CD4-positive, alpha-beta T cell treated with Interleukin-6 at 100 ng/mL for 8 hours (primary cell): ENCODE measurements at regions not wholly inside any gene's neighbourhood (a gene's known extent, or its start where the extent isn't known, plus 50 kb on each side); places are given as distances from the start of the nearest gene placed in this dataset.

Experiments used
- DNase-seq: peaks from one replicate; pipeline ENCODE4 v3.0.0-alpha.2; 2020; ENCODE audit warnings: mixed read lengths, low spot score

DNA sequence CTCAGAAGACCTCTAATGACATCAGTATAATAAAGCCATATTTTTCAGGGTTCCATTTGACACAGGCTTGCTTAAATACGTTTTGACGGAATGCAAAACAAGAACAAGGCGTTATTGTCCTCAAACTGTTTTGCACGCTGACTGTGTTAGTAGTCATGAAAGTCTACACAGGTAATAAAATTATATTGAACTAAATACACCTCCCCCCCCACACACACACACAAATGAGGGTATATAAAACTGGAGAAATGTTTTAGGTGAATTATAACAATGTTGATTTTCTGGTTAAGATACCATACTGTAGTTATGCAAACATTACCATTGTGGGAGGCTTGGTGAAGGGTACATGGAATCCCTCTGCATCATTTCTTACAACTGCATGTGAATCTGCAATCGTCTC lies 257.1 kb upstream of the ARRDC4 start:
- no peak for DNase-seq

DNA sequence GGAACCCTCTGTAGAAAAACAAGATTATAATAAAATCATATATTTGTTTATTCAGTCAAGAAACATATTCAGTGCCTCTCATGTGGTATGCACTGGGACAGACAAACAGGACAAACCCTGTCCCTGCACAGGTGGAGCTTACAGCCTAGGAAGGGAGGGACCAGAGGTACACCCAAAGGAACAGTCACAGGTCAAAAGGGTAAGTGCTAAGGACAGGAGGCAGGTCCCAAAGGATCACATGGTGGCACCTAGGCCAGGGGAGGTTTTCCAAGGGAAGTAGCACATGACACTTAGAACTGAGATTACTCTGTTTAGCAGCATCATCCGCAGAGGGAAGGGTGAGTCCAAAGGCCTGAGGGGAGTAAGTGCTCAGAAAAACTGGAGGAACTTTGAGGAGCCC lies 254.4 kb upstream of the ARRDC4 start:
- no peak for DNase-seq

DNA sequence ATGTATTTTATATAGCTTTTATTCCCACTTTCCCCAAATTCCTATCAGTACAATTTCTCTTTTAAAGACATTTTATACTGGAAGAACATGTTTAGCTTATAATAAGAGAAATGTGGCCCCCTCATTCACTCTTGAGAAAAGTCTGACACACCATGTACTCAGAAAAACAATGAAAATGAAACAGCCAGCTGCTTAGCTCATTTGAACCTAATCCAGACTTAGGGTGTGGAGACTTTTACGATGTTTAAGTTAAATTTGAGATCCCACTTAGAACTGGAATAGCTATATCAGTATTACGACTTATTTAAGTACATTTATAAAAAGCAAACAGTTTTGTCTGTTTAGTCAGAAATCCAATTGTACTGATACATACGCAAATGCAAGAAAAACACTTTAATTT lies 252.3 kb upstream of the ARRDC4 start:
- no peak for DNase-seq

DNA sequence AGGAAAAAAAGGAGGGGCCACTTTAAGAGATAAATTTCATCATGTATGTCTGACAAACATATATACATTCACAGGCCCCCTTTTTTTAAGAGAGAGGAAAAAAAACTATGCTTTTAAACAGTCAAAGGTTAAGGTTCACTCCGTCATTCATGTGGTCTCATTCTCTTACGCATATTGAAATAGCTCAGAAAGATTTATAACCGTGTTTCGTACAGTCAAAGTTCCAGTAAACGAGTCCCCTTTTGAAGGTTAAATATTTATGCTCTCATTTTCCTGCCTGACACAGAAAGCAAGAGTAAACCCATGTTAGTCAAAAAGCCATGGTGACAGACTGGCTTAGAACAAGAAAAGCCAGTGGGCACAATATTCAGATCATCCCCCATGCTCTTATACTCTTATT lies 248.0 kb upstream of the ARRDC4 start:
- DNase-seq: no peak

DNA sequence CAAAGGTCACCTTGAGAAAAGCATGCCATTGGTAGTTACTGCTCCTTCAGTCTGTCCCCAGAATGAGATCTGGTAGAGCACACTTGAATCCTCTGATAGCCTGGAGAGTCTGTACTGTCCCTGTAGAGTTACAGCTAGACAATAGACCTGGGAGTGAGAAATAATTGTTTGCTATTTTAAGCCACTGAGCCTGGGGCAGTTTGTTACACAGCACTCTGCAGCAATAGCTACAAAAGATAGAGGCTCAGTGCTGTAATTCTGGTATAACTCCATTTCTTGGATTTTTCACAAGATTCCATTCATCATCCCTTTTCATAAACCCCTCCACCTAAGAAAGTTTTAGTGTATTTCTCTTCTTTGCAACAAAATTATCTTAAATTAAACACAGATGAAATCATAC lies 242.7 kb upstream of the ARRDC4 start:
- DNase-seq: no peak

DNA sequence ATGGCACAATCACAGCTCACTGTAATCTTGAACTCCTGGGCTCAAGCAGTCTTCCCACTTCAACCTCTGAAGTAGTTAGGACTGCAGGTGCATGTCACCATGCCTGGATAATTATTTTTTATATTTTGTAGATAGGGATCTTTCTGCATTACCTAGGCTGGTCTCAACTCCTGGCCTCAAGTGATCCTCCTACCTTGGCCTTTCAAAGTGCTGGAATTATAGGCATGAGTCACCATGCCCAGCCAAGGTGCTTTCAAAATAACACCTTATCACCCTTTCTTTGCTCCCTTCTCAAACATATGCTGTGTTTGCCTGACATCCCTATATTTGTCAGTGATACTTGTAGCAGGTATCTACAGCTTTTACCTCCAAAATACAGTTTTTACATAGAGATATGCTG lies 242.0 kb upstream of the ARRDC4 start:
- no peak for DNase-seq

DNA sequence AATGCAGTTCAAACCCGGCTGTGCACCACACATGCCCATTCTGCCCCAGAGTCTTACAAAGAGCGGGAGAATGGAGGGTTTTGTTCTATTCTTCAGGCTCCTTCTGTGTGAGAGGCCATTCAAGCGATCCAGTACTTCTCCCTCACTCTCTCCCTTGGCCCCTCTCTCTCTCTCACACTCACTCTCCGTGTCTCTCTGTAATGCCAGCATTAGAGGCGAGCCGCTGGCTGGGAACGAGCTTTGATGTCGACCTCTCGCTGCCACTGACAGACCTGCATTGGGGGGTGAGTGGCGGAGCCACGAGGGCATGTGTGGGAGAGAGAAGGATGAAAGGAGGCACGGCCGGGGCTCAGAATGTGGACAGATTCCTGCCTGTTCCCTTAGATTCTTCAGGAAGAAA lies 231.7 kb upstream of the ARRDC4 start:
- DNase-seq: no peak

DNA sequence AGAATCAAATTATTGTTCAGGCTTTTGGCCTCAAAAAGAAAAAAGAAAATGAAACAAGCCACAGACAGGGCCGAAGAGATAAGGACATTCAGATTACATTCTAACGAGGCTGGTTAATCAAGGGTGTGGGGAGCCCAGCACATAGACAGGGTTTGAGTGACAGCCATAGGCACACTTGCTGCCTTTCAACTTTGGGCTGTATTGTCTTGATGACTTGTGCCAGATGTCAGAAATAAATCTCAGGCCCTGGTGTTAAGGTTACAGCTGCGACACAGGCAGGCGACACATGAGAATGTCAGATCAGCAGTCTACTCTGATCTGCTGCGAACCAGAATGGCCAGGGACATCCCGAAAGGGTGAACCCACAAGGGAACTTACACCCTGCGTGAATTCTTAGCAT lies 231.2 kb upstream of the ARRDC4 start:
- DNase-seq: no peak

DNA sequence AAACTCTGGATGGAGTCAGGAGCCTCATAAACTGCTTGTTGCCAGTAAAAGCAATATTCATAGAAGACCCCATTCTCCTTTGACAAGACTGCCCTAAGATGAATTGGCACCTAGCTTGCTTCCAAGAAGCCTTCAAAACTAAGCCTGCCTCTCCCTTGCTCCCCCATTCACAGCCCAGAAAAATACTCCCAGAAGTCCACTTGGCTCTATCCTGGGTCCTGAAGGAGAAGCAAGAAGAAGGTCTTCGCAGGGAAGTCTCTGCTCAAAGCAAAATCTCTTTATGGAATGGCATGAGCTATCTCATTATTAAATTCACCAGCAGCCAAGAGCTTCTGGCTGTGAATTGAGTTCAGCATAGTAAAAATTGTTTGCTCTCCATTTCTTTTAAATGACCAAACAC lies 230.2 kb upstream of the ARRDC4 start:
- no peak for DNase-seq

DNA sequence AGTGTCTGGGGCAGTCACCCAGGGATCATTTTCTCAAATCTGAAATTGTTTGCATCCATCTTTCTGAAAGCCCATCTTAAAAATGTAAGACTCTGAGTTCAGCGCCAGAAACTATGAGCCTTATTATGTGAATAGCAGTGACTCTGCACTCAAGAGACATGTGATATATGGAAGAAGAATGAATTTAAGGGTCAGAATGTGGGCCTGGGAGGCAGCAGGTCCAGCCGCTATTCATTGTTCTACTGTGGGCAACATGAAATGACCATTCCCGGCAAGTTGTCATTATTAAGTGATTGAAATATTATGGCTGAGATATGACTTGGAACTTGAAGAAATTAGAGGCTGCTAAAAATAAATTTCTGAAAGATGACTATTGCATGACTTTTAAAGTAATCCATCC lies 228.6 kb upstream of the ARRDC4 start:
- no peak for DNase-seq

DNA sequence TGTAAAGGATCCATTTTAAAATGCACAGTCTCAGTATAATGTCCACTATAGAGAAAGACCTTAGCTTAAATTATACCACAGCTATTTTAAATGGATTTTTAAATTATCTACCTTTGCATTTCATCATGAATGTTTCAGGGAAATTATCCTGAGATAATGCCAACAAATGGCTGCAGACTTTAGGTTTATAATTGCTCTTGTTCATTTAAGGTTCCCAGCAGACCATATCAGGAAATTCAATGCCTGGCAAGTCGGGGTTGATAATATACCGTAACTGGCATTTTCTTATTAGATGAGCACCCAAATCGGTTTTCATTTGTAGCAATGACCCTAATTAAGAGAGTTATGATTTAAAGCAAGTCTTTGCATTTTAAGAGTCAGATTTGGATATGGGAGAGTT lies 227.1 kb upstream of the ARRDC4 start:
- DNase-seq: no peak

DNA sequence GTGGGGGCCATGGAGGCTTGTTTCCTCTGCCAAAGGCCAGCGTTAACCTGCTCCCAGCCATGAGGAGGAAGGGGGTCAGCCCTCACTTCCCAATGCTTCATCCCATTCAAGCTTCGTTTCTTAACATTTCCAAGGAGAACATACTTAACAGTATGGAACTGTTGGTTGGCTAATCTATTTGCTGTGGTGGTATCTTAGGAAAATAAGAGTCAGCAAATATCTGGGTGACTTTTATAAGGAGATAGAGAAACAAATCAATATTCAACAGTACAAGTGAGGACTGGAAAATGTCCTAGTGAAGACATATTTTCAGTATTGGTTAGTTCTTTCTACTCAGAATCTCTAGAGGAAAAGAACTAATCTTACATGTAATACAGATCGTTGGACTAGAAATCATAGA lies 223.8 kb upstream of the ARRDC4 start:
- DNase-seq: no peak

DNA sequence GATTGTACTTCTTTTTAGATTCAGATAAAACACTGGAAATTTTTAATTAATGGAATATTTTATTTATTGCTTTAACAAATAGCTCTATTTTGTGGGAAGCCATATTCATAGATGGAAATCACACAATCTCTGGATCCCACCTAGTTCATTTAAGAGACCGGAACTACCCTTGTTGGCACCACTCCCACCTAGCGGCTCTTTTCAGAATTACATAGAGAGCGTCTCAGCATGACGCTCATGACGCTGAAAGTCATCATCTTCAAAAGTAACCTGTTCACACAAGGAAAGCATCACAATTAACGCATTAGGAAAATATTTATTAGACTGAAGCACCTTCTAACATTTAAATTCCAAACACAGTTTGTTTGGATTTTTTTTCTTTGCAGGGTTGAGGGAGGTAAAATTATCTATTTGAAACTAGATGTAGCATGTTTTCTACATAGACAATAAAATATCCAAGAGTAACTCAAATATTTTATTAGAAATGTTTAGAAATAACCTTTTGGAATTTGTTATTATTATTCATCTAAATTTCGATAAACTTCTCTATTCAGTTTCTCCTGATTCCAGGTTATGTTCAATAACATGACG lies 214.9 kb upstream of the ARRDC4 start:
- no peak for DNase-seq

DNA sequence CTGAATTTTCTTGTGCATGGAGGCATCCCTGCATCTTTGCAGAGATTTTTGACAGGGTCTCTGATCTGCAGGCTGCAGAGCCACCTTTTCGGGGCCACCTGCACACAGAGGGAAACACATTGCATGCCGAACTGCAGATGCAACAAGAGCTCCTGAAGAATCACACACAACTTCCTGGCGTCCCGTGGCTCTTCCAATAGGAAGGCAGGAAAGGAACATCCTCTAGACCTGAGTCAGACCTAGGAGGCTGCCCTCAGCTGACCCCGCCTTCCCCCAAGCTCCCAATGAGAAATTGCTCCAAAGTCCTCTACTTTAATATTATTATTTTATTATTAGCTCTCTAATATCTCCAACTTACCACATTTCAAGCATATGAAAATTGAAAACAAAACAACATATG lies 213.2 kb upstream of the ARRDC4 start:
- no peak for DNase-seq

DNA sequence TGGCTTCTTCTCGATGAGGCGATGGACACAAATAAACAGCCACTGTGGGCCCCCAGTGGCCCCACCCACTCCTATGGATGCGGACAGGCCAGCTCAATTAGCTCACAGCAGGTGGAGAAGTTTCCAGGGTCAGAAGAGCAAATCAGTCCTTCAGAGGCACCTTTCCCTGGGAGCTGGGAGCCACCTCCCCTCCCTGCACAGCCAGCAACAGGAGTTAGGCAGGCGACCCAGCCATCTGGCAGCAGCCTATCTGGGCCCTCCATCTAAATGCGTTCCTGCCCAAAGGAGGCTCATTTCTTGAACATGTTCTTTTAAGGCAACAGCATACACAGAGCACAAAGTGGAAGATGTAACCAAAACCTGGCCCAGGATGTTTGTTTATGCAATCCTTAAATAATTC lies 211.9 kb upstream of the ARRDC4 start:
- DNase-seq: no peak

DNA sequence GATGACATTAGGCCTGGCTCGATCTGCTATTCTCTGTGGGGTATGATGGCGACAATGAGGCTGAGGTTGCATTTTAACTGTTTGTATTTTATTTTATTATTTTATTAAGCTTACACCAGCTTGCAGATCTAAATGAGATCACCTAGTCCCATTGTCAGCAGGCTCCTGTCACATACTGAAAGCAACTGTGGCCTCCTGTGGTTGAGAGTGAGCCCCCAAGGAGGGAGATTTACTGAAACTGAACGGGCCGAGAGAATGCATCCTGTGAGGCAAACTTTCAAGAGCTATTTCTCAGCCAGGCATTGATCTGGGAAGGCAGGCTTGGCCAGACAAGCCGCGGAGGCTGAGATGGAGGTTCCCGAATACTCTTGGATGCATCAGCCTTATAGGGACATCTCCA lies 210.4 kb upstream of the ARRDC4 start:
- no peak for DNase-seq

DNA sequence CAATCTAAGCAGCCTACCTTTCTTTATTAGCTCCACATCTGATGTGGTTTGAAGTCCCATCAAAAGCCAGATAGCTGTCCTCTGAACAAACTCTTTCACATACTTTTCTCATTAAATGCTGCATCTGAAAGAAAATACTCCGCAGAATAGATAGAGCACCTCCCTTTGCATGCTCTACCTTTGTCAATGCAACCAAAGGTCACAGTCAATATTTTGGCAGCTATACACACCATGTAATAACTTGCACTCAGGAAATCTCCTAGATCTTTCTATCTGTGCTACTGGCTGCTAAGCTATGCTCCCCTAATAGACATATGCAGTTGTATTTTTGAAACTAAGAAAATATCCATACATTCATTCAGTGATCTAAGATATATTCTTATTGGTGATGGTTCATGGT lies 204.8 kb upstream of the ARRDC4 start:
- no peak for DNase-seq

DNA sequence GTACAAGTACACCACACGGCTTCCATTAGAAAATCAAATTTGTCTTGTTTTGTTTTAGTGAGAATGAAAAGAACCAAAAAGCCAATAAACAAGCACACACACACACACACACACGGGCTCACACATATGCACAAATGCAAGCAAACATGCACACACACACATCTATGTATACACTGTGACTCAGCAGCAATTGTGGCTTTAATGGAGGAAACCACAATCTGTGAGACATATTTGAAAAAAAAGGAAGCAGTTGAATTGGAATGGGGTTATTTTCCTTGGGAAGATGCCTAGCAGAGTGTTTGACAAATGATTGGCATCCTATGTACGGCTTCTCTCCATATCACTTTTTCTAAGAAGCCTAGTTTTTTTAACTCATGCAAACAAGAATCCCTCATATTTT lies 201.1 kb upstream of the ARRDC4 start:
- no peak for DNase-seq

DNA sequence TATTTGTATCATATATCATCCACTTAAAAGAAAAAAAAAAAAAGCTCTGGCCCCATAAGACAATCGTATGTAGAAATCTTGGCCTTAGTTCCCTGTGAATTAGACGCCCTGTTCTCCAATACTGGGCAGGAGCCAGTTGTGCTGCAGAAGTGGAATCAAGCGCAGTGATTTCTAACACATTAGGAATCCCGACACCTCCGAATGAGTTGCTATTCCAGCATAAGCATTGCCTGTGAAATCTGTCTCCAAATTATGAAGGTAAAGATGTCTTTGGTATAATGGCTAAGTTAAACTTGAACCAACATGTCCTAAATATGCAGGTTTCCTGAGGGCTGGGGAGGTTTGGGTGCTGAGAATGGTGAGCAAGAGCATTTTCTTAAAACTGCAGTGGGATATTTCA lies 199.4 kb upstream of the ARRDC4 start:
- no peak for DNase-seq

DNA sequence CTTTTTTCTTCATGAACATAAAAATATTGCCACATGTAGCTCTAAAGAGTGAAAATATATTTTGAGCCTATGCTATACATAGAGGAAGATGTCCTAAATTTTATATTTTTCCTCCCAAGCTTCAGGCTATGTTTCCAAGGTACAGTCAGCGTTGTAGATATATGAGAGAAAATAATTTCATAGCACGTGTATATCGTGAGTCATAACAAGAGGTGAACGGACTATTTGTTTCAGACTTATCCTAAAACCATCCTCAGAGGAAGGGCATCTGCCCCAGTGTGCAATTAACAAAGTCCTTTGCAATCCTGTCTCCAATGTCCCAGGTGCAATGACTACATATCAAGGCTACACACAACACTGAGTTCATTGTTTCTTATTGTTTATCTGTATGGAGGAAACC lies 177.3 kb upstream of the ARRDC4 start:
- no peak for DNase-seq

DNA sequence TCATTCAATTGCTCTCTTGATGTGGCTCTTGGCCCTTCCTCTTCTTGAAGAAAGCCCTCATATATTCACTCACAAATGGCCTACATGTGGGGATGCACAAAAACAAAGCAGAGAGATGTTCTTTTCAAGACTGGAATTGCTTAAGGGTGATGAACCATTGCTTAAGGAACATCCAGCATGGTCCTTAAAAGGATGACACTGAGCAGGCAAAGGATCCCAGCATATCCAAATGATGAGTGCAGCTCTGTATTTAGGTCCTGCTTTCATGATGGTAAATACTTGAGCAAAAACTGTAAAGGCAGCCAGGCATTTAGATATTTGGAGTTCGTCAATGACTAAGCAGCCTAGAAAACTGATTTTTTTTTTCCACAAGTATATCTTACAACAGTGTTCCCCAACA lies 173.8 kb upstream of the ARRDC4 start:
- DNase-seq: no peak

DNA sequence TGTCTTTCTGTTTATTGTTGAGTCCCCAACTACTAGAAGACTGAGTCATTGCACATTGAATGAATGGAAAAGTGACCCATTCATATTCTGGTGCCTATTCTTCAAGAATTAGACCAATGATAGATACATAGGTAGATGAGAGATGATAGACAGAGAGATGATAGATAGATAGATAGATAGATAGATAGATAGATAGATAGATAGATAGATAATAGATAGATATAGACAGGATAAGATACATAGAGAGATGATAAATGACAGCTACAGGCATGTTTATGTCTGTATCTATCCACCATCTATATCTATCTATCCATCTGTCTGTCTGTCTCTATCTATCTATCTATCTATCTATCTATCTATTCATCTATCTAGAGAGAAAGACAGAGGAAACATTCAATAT lies 170.3 kb upstream of the ARRDC4 start:
- no peak for DNase-seq

DNA sequence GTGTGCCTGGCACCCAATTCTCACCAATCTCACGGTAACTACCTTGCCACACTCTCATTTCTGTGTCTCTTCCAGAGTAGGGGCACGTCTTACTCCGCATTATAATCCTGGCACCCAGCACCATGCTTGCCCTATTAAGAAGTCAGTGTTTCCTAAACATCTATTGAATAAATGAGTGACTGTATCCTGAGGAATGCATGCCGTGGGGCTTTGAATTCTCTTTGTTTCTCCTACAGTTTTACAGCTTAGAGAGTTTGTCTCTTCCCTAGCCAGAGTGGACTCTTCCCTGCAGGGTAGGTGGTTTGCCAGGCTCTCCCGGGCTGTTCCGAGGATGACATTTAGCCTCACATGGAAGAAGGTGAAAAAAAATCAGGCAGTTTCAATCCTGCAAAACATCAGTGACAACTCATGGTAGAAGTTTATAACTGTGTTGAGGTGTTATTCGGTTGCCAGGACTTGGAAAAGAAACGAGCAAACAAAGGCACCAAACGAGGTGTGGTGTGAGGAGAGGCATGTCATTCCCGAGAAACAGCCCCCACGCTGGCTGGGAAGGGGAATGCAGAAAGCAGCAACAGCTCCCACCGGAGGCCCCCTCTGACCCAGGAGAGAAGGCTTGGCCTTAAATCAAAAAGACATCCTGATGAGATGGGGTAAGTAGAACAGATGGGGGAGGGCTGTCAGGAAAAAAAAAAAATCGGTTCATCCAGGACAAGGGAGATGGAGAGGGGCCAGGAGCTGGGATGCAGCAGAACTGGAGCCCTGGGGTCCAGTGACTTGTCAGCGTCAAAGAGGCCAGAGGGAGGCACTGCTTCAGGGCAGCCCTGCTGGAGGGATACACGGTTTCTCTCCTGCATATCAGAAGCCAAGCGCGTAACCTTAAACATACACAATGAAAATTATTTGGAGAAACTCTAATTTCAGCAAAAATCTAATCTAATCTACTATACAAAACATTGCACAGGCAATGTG lies 168.4 kb upstream of the ARRDC4 start:
- no peak for DNase-seq

DNA sequence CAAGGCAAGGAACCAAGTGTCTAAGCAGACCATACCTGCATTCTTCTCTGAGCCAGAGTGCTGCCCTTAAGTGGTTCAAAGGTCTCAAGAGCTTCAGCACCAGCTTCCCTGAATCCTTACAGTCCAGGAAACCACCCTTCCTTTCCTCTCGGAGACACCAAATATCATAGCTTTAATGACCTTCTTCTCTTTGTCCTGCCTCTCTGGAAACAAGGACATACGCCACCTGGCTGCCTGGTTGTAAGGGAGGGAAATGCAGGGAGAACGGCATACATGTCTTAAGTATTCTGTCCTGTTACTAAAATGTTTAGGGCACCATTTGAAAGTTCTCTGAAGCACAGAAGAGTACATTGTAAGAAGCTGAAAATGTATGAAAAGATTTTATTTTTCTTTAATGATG lies 155.6 kb upstream of the ARRDC4 start:
- DNase-seq: no peak
